ENCODE measurements at regions not wholly inside any gene's neighbourhood (a gene's known extent, or its start where the extent isn't known, plus 50 kb on each side); places are given as distances from the start of the nearest gene placed in this dataset.

DNA sequence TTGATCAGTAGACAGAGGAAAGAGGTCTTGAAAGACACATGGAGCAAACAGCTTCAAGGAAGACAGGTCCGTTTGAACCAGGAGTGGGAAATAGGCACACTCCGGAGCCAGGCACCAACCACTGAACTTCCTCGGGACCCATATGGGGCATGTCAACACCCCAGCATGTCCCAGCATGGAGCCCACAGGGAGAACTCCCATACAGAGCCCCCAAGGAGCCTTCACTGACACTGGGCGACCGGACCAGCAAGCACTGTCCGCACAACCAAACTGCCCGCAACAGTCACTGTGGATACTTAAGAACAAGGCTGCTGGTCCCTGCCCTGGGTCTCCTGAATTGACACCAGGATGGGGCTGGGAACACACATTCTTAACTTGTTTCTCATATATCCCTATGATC, 286.2 kb upstream of the SALL3 start:
- DNase-seq (ENCODE audit: low spot score) = no peak
- H3K36me3 ChIP-seq (ENCODE audit: insufficient read depth, low read length, poor library complexity, severe bottlenecking) = no peaks in the 10 kb centered on the region
- intact Hi-C loops (cut with micrococcal nuclease; ENCODE audit: unreplicated experiment) = no loop called here
- no peaks in the 10 kb centered on the region for H3K4me1 ChIP-seq (ENCODE audit: insufficient read depth, low read length, poor library complexity, severe bottlenecking)
- TF ChIP-seq EZH2 (IDR thresholded peaks at IDR 0.05; ENCODE audit: borderline replicate concordance, low read depth, low read length, poor library complexity, severe bottlenecking) = no peak
- TF ChIP-seq, protein P1, sequence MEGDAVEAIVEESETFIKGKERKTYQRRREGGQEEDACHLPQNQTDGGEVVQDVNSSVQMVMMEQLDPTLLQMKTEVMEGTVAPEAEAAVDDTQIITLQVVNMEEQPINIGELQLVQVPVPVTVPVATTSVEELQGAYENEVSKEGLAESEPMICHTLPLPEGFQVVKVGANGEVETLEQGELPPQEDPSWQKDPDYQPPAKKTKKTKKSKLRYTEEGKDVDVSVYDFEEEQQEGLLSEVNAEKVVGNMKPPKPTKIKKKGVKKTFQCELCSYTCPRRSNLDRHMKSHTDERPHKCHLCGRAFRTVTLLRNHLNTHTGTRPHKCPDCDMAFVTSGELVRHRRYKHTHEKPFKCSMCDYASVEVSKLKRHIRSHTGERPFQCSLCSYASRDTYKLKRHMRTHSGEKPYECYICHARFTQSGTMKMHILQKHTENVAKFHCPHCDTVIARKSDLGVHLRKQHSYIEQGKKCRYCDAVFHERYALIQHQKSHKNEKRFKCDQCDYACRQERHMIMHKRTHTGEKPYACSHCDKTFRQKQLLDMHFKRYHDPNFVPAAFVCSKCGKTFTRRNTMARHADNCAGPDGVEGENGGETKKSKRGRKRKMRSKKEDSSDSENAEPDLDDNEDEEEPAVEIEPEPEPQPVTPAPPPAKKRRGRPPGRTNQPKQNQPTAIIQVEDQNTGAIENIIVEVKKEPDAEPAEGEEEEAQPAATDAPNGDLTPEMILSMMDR (conservative IDR thresholded peaks at IDR 0.05; ENCODE audit: low read depth, low read length) = no peak
- BruUV-seq (replicated peaks) = no TSS peak
- POLR2A ChIA-PET (ENCODE audit: low non-redundant PET) = no interaction called here
- CTCF ChIA-PET = no interaction called here
- H3K27ac ChIP-seq (ENCODE audit: low read depth, low read length, poor library complexity, severe bottlenecking) = no peak overlapping the region
- no peaks in the 10 kb centered on the region for H3K27me3 ChIP-seq (replicated peaks; ENCODE audit: insufficient read depth, low read depth, low read length, poor library complexity)
- no peaks in the 10 kb centered on the region for H3K9me3 ChIP-seq (ENCODE audit: low read depth, low read length, poor library complexity, severe bottlenecking)
- H3K4me3 ChIP-seq (ENCODE audit: low read depth, low read length, poor library complexity, severe bottlenecking) = no peak overlapping the region

DNA sequence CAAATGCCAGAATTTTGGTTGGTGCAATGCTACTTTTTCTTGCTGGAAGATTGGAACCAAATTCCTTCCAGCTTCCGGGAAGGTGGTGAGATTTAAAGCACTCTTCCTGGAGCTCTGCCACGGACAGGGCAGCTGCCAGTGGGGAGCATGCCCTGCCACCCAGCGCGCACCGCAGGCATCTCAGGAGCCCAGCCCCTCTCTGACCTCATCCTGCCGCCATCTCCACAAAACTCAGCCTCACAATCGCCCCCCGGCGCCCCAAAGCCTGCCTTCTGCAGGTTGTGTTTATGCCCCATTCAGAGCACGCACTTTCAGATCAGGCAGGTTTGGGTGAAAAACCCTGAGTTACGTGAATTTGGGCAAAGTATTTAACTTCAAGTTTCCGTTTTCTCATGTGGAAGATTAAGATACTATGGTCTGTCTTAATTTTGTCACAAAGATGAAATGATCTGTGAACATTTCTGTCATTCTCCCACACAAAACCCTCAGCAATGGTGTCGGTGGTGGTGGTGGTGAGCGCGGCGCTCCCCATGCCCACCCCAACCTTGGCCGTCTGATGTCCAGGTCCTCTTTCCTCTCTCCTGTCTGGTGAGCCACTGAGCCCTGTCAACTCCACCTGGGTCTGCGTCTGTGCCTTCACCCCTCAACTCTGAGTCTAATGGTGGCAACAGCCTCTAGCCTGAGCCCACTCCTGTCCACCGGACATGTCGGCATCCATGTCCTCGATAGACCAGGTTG, 282.8 kb upstream of the SALL3 start:
- no peak overlapping the region for H3K4me3 ChIP-seq (ENCODE audit: low read depth, low read length, poor library complexity, severe bottlenecking)
- no peak overlapping the region for H3K27ac ChIP-seq (ENCODE audit: low read depth, low read length, poor library complexity, severe bottlenecking)
- H3K4me1 ChIP-seq (ENCODE audit: insufficient read depth, low read length, poor library complexity, severe bottlenecking) = no peaks in the 10 kb centered on the region
- BruUV-seq (replicated peaks) = no TSS peak
- DNase-seq (ENCODE audit: low spot score) = no peak
- no peak for TF ChIP-seq EZH2 (IDR thresholded peaks at IDR 0.05; ENCODE audit: borderline replicate concordance, low read depth, low read length, poor library complexity, severe bottlenecking)
- TF ChIP-seq, protein P1 (conservative IDR thresholded peaks at IDR 0.05; ENCODE audit: low read depth, low read length) = no peak
- H3K27me3 ChIP-seq (replicated peaks; ENCODE audit: insufficient read depth, low read depth, low read length, poor library complexity) = peaks cover 2% of the 10 kb centered on the region
- POLR2A ChIA-PET (ENCODE audit: low non-redundant PET) = no interaction called here
- intact Hi-C loops (cut with micrococcal nuclease; ENCODE audit: unreplicated experiment) = no loop called here
- CTCF ChIA-PET = no interaction called here
- no peaks in the 10 kb centered on the region for H3K9me3 ChIP-seq (ENCODE audit: low read depth, low read length, poor library complexity, severe bottlenecking)
- H3K36me3 ChIP-seq (ENCODE audit: insufficient read depth, low read length, poor library complexity, severe bottlenecking) = no peaks in the 10 kb centered on the region

DNA sequence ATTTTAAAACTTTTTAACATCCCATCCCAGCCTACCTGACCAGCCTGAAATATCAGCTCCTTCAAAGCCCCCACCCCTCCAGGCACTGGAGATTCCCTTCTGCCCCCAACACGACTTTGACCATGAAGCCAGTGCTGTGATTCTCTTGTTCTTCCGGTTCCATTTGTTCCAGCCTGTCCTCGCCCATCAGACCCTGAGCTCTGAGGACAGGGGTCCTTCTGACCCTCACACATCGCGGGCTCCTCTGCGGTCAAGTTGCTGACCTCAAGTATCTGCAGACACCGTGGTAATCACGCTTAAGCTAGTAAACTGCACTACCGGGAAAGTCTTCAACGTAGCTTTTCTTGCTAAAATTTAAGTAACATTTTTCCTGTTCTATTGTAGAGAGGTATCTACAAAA, 282.2 kb upstream of the SALL3 start:
- Histone ChIP-seq H3K4me1 (ENCODE audit: insufficient read depth, low read length, poor library complexity, severe bottlenecking) (no peaks in the 10 kb centered on the region), H3K27ac (ENCODE audit: low read depth, low read length, poor library complexity, severe bottlenecking) (no peak overlapping the region), H3K36me3 (ENCODE audit: insufficient read depth, low read length, poor library complexity, severe bottlenecking) (no peaks in the 10 kb centered on the region), H3K4me3 (ENCODE audit: low read depth, low read length, poor library complexity, severe bottlenecking) (no peak overlapping the region), H3K27me3 (replicated peaks; ENCODE audit: insufficient read depth, low read depth, low read length, poor library complexity) (peaks cover 7% of the 10 kb centered on the region), H3K9me3 (ENCODE audit: low read depth, low read length, poor library complexity, severe bottlenecking) (no peaks in the 10 kb centered on the region)
- ChIA-PET CTCF (no interaction called here), POLR2A (ENCODE audit: low non-redundant PET) (no interaction called here)
- intact Hi-C loops (cut with micrococcal nuclease; ENCODE audit: unreplicated experiment) = no loop called here
- DNase-seq (ENCODE audit: low spot score) = no peak
- no peak for TF ChIP-seq EZH2 (IDR thresholded peaks at IDR 0.05; ENCODE audit: borderline replicate concordance, low read depth, low read length, poor library complexity, severe bottlenecking)
- TF ChIP-seq, protein P1 (conservative IDR thresholded peaks at IDR 0.05; ENCODE audit: low read depth, low read length) = no peak
- no TSS peak for BruUV-seq (replicated peaks)
